Amygdala (tissue), 56 donors: ENCODE measurements at regions not wholly inside any gene's neighbourhood (a gene's known extent, or its start where the extent isn't known, plus 50 kb on each side); places are given as distances from the start of the nearest gene placed in this dataset.
"Not testable (repeated sequence)": the region's sequence is repeated elsewhere in the genome, so short reads cannot be mapped to it uniquely, and the experiment has no call there.

Experiments used
- DNase-seq, 56 donors: peaks; one replicate each; lab custom pipeline; 2025; lab: John Stamatoyannopoulos, UW

- DNase-seq, result no peak
These were observed 256.8 kb downstream of the STIM2 start for GRCh38 chr4:27117453-27117852.

GRCh38 chr4:27119239-27119638, 258.6 kb downstream of the STIM2 start:
- DNase-seq, result no peak

GRCh38 chr4:27121830-27122229, 261.2 kb downstream of the STIM2 start:
- DNase-seq, result no peak

GRCh38 chr4:27123123-27123768, 262.6 kb downstream of the STIM2 start:
- peak in 2 of 56 donors; percentile 4 to 32 for DNase-seq

GRCh38 chr4:27123769-27124124, 263.1 kb downstream of the STIM2 start:
- DNase-seq, result no peak

- not testable (repeated sequence) for DNase-seq
These were observed 266.3 kb downstream of the STIM2 start for GRCh38 chr4:27126895-27127294.

GRCh38 chr4:27128443-27128842, 267.8 kb downstream of the STIM2 start:
- DNase-seq, result no peak

- no peak for DNase-seq
These were observed 269.3 kb downstream of the STIM2 start for GRCh38 chr4:27129871-27130366.

- no peak for DNase-seq
These were observed 271.9 kb downstream of the STIM2 start for GRCh38 chr4:27132497-27132896.

GRCh38 chr4:27140486-27140885, 279.8 kb downstream of the STIM2 start:
- no peak for DNase-seq

- no peak for DNase-seq
These were observed 280.9 kb downstream of the STIM2 start for GRCh38 chr4:27141530-27141929.

- DNase-seq, result no peak
These were observed 282.2 kb downstream of the STIM2 start for GRCh38 chr4:27142841-27143240.

GRCh38 chr4:27145597-27145996, 285.0 kb downstream of the STIM2 start:
- no peak for DNase-seq

GRCh38 chr4:27148211-27148895, 287.7 kb downstream of the STIM2 start:
- DNase-seq, result no peak

GRCh38 chr4:27149541-27150212, 289.0 kb downstream of the STIM2 start:
- no peak for DNase-seq

GRCh38 chr4:27152703-27153102, 292.1 kb downstream of the STIM2 start:
- DNase-seq, result no peak

- DNase-seq, result no peak
These were observed 294.1 kb downstream of the STIM2 start for GRCh38 chr4:27154706-27155105.

- DNase-seq, result no peak
These were observed 300.6 kb downstream of the STIM2 start for GRCh38 chr4:27161191-27161590.

GRCh38 chr4:27168783-27169182, 308.1 kb downstream of the STIM2 start:
- DNase-seq, result no peak

- no peak for DNase-seq
These were observed 312.6 kb downstream of the STIM2 start for GRCh38 chr4:27173280-27173679.

- peak in 24 of 56 donors; percentile 0 to 55 (median 7) for DNase-seq
These were observed 315.8 kb downstream of the STIM2 start for GRCh38 chr4:27176400-27176799.

GRCh38 chr4:27176881-27177280, 316.2 kb downstream of the STIM2 start:
- no peak for DNase-seq
